B cell (primary cell): ENCODE measurements at regions not wholly inside any gene's neighbourhood (a gene's known extent, or its start where the extent isn't known, plus 50 kb on each side); places are given as distances from the start of the nearest gene placed in this dataset.

Experiments
- ATAC-seq: fragments of 200-7000 bp; cut with Tn5 transposase; one replicate; pipeline ENCODE4 v1.10.0; 2021; ENCODE audit warnings: low read depth, mild to moderate bottlenecking, moderate number of reproducible peaks, moderate library complexity
- CTCF ChIA-PET: fragments of 350-600 bp; sonication (Branson Sonifier 250); formaldehyde crosslinking; loops from one replicate; lab custom pipeline; 2021; ENCODE audit warnings: antibody characterized with exemption, inconsistent platforms; lab: Charles Lee
- POLR2A ChIA-PET: fragments of 350-600 bp; sonication (Branson Sonifier 250); formaldehyde crosslinking; loops from one replicate; lab custom pipeline; 2021; ENCODE audit warnings: antibody characterized with exemption; lab: Charles Lee
- DNase-seq: peaks from one replicate; pipeline ENCODE4 v3.0.0; 2013
- H2AFZ ChIP-seq: 2 replicates; pipeline ENCODE4 v1.6.1; 2012; ENCODE audit warnings: mild to moderate bottlenecking, low read depth, low read length; ENCODE audit not compliant: insufficient read depth, poor library complexity, severe bottlenecking
- H3K27ac ChIP-seq, 2 donors: 1 replicate in 1 of 2; 2 replicates in 1 of 2; pipeline ENCODE4 v1.5.1; 2012 to 2013; ENCODE audit warnings: low read length in 2 of 2, mild to moderate bottlenecking in 2 of 2, moderate library complexity in 1 of 2
- H3K27me3 ChIP-seq, 4 experiments: fragments of 200-600 bp in 1 of 4; sonication (generic) in 1 of 4; replicated peaks in 1 of 4; 1 replicate in 2 of 4; 2 replicates in 2 of 4; pipeline versions ENCODE4 v1.6.1 to v1.7.0; 2013 to 2016; ENCODE audit warnings: low read length in 3 of 4, mild to moderate bottlenecking in 2 of 4, mixed read lengths in 1 of 4, moderate library complexity in 1 of 4; ENCODE audit not compliant: insufficient read depth in 4 of 4, control insufficient read depth in 3 of 4; ENCODE audit errors: control extremely low read depth in 1 of 4
- H3K36me3 ChIP-seq, 2 experiments: replicated peaks in 1 of 2; 1 replicate in 1 of 2; 2 replicates in 1 of 2; pipeline versions ENCODE4 v1.6.1 to v1.7.1; 2013; ENCODE audit warnings: low read length in 1 of 2; ENCODE audit not compliant: insufficient read depth in 2 of 2, control insufficient read depth in 1 of 2; ENCODE audit errors: control extremely low read depth in 1 of 2, extremely low read depth in 1 of 2
- H3K4me1 ChIP-seq, 2 donors: fragments of 200-600 bp in 1 of 2; sonication (generic) in 1 of 2; 1 replicate in 1 of 2; 2 replicates in 1 of 2; pipeline versions ENCODE4 v1.5.1 to v1.6.1; 2013 to 2017; ENCODE audit warnings: low read length in 2 of 2; ENCODE audit not compliant: control insufficient read depth in 2 of 2, insufficient read depth in 2 of 2
- H3K4me2 ChIP-seq: replicated peaks from 2 replicates; pipeline ENCODE3; 2012; ENCODE audit warnings: mild to moderate bottlenecking, low read depth, low read length; ENCODE audit not compliant: poor library complexity, severe bottlenecking
- H3K4me3 ChIP-seq, 5 experiments: fragments of 200-600 bp in 1 of 5; sonication (generic) in 1 of 5; 1 replicate in 3 of 5; 2 replicates in 2 of 5; pipeline versions ENCODE4 v1.5.1 to v1.7.0; 2011 to 2016; ENCODE audit warnings: low read length in 4 of 5, mild to moderate bottlenecking in 4 of 5, low read depth in 2 of 5, control low read depth in 1 of 5, moderate library complexity in 1 of 5; ENCODE audit not compliant: insufficient read depth in 1 of 5; ENCODE audit errors: control extremely low read depth in 1 of 5, extremely low read depth in 1 of 5
- H3K79me2 ChIP-seq: fragments of 200-600 bp; sonication (generic); one replicate; pipeline ENCODE4 v1.6.0; 2016; ENCODE audit warnings: low read length; ENCODE audit not compliant: control insufficient read depth, insufficient read depth
- H3K9ac ChIP-seq: fragments of 200-600 bp; sonication (generic); 2 replicates; pipeline ENCODE4 v1.6.1; 2017; ENCODE audit warnings: mild to moderate bottlenecking, low read length, moderate library complexity
- H3K9me3 ChIP-seq, 3 donors: one replicate each; pipeline versions ENCODE4 v1.6.1 to v1.7.1; 2013; ENCODE audit warnings: low read length in 2 of 3; ENCODE audit not compliant: control insufficient read depth in 2 of 3, insufficient read depth in 1 of 3; ENCODE audit errors: control extremely low read depth in 1 of 3
- H4K20me1 ChIP-seq: 2 replicates; pipeline ENCODE4 v1.6.0; 2012; ENCODE audit warnings: mild to moderate bottlenecking, low read length; ENCODE audit not compliant: insufficient read depth, control insufficient read depth, poor library complexity, severe bottlenecking
- H3K27ac Mint-ChIP-seq: one replicate; pipeline ENCODE4 v1.8.0; 2021; ENCODE audit warnings: mixed read lengths
- H3K27me3 Mint-ChIP-seq: one replicate; pipeline ENCODE4 v1.8.0; 2021; ENCODE audit warnings: mixed read lengths
- H3K4me1 Mint-ChIP-seq: one replicate; pipeline ENCODE4 v1.8.0; 2021; ENCODE audit warnings: mixed read lengths
- H3K4me3 Mint-ChIP-seq: one replicate; pipeline ENCODE4 v1.8.0; 2021; ENCODE audit warnings: mixed read lengths
- H3K9me3 Mint-ChIP-seq: one replicate; pipeline ENCODE4 v1.8.0; 2022; ENCODE audit warnings: mixed read lengths; ENCODE audit not compliant: insufficient read depth
- EZH2 ChIP-seq: IDR thresholded peaks from 2 replicates; pipeline ENCODE4 v1.6.1; 2012; ENCODE audit warnings: borderline replicate concordance, low read depth, mild to moderate bottlenecking, moderate library complexity, low read length; ENCODE audit not compliant: insufficient read depth, poor library complexity, severe bottlenecking
- WGBS: methylation state at CpG from one replicate; pipeline ENCODE4 v1.1.5; 2013; ENCODE audit warnings: missing lambda C conversion rate; ENCODE audit not compliant: insufficient coverage; 5-methylcytosine and 5-hydroxymethylcytosine counted together
- intact Hi-C: fragments of 100-400 bp; cut with micrococcal nuclease; formaldehyde crosslinking; loops from one replicate; pipeline ENCODE4 v1.10.0; 2022
- TF ChIP-seq, protein P1 (sequence below): fragments of 200-600 bp; IDR thresholded peaks from one replicate; pipeline ENCODE4 v1.8.0; 2022; ENCODE audit warnings: antibody characterized with exemption, mild to moderate bottlenecking

DNA sequence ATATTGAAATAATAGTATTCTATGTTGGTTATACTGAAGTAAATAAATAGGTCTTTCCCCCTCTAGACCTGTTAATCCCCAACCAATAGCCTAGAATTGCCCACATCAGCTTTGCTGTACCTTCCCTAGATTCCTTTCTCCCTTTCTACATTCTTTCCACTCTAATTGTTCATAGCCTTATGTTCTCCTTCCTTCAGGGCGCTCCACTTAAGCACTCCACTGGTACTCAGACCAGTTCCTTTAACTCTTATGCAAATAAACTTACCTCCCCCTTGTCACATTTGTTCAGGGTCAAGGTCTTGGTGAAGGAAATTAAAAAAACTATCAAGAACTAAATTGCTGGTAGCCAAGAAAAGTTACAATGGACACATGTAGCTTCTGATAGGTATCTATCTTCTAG, 294.8 kb downstream of the UTP18 start:
- TF ChIP-seq, protein P1, sequence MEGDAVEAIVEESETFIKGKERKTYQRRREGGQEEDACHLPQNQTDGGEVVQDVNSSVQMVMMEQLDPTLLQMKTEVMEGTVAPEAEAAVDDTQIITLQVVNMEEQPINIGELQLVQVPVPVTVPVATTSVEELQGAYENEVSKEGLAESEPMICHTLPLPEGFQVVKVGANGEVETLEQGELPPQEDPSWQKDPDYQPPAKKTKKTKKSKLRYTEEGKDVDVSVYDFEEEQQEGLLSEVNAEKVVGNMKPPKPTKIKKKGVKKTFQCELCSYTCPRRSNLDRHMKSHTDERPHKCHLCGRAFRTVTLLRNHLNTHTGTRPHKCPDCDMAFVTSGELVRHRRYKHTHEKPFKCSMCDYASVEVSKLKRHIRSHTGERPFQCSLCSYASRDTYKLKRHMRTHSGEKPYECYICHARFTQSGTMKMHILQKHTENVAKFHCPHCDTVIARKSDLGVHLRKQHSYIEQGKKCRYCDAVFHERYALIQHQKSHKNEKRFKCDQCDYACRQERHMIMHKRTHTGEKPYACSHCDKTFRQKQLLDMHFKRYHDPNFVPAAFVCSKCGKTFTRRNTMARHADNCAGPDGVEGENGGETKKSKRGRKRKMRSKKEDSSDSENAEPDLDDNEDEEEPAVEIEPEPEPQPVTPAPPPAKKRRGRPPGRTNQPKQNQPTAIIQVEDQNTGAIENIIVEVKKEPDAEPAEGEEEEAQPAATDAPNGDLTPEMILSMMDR = no peak
- TF ChIP-seq EZH2 = no peak
- intact Hi-C loops = no loop called here
- no peaks in the 10 kb centered on the region for H3K9me3 Mint-ChIP-seq
- H3K4me3 Mint-ChIP-seq = no peak overlapping the region
- Histone ChIP-seq H3K27ac (no peak overlapping the region), H2AFZ (no peak overlapping the region), H3K36me3 (no peaks in the 10 kb centered on the region), H3K4me1 (no peaks in the 10 kb centered on the region), H4K20me1 (no peaks in the 10 kb centered on the region), H3K4me2 (no peak overlapping the region), H3K9me3 (no peaks in the 10 kb centered on the region), H3K9ac (no peak overlapping the region), H3K27me3 (peaks cover 0 to 9% (median 0%) of the 10 kb centered on the region in 4 experiments), H3K4me3 (no peak overlapping the region), H3K79me2 (no peaks in the 10 kb centered on the region)
- POLR2A ChIA-PET = no interaction called here
- peaks cover 19% of the 10 kb centered on the region for H3K27me3 Mint-ChIP-seq
- DNase-seq (no peak), ATAC-seq (no peak)
- H3K27ac Mint-ChIP-seq = no peak overlapping the region
- no CpG with 5 or more reads among the region's 1 CpG for WGBS
- H3K4me1 Mint-ChIP-seq = no peaks in the 10 kb centered on the region
- CTCF ChIA-PET = no interaction called here

DNA sequence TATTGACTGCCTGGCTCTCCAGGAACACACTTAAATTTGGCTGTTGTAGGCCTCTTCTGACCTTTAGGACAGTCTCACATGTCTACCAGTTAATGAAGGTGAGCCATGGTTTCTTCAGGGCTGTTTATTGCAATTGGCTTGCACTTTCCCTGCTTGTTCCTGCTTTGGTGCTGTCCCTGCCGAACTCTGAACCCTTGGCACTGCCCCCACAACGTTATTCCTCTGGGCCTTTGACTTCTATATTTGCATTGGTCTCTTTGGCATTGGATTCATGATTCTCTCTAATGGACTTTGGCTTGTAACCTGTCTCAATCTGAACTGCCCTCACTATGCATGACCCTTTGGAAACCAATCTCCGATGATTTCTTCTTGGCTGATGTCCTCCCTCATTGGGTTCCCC, 299.4 kb downstream of the UTP18 start:
- H3K27ac ChIP-seq = no peak overlapping the region
- POLR2A ChIA-PET = no interaction called here
- intact Hi-C loops = no loop called here

More for the DNA sequence above, 299.4 kb downstream of the UTP18 start:
- no peaks in the 10 kb centered on the region for H3K79me2 ChIP-seq
- peaks cover 0 to 3% (median 1%) of the 10 kb centered on the region in 4 experiments for H3K27me3 ChIP-seq
- no peak overlapping the region for H3K4me2 ChIP-seq
- CTCF ChIA-PET = no interaction called here
- DNase-seq = no peak
- H3K4me1 ChIP-seq = no peaks in the 10 kb centered on the region
- Mint-ChIP-seq H3K27ac (no peak overlapping the region), H3K4me3 (no peak overlapping the region), H3K9me3 (no peaks in the 10 kb centered on the region), H3K27me3 (peaks cover 22% of the 10 kb centered on the region), H3K4me1 (no peaks in the 10 kb centered on the region)
- TF ChIP-seq, protein P1 = no peak
- no peak for TF ChIP-seq EZH2
- no peaks in the 10 kb centered on the region for H3K9me3 ChIP-seq
- 80% methylated on average over 1 of the region's 3 CpGs for WGBS
- H3K36me3 ChIP-seq = no peaks in the 10 kb centered on the region
- H2AFZ ChIP-seq = no peak overlapping the region
- no peak for ATAC-seq
- H3K4me3 ChIP-seq = no peak overlapping the region
- no peaks in the 10 kb centered on the region for H4K20me1 ChIP-seq
- no peak overlapping the region for H3K9ac ChIP-seq
